WERI-Rb-1 (cell line): ENCODE measurements at regions not wholly inside any gene's neighbourhood (a gene's known extent, or its start where the extent isn't known, plus 50 kb on each side); places are given as distances from the start of the nearest gene placed in this dataset.

Experiments used
- DNase-seq: peaks from one replicate; pipeline ENCODE4 v3.0.0-alpha.2; 2020
- H3K27ac ChIP-seq: fragments of 250-450 bp; sonication (Bioruptor Pico); 2 replicates; pipeline ENCODE4 v1.5.1; 2020; ENCODE audit warnings: mild to moderate bottlenecking, moderate library complexity
- H3K27me3 ChIP-seq: fragments of 250-450 bp; sonication (Bioruptor Pico); 2 replicates; pipeline ENCODE4 v1.5.1; 2021; ENCODE audit warnings: mild to moderate bottlenecking, low read depth, moderate library complexity; ENCODE audit not compliant: insufficient read depth, severe bottlenecking
- H3K36me3 ChIP-seq: fragments of 250-450 bp; sonication (Bioruptor Pico); 2 replicates; pipeline ENCODE4 v1.5.1; 2020; ENCODE audit warnings: mild to moderate bottlenecking, moderate library complexity
- H3K4me3 ChIP-seq: 2 replicates; pipeline ENCODE4 v1.5.1; 2011; ENCODE audit warnings: low read depth, mild to moderate bottlenecking, control low read depth, low read length
- H3K9me3 ChIP-seq: fragments of 250-450 bp; sonication (Bioruptor Pico); 2 replicates; pipeline ENCODE4 v1.5.1; 2021; ENCODE audit warnings: mild to moderate bottlenecking, moderate library complexity; ENCODE audit not compliant: severe bottlenecking
- CTCF ChIP-seq: IDR thresholded peaks from 2 replicates; pipeline ENCODE4 v1.5.1; 2011; ENCODE audit warnings: low read depth, mild to moderate bottlenecking, control low read depth, inconsistent platforms, low read length

DNA sequence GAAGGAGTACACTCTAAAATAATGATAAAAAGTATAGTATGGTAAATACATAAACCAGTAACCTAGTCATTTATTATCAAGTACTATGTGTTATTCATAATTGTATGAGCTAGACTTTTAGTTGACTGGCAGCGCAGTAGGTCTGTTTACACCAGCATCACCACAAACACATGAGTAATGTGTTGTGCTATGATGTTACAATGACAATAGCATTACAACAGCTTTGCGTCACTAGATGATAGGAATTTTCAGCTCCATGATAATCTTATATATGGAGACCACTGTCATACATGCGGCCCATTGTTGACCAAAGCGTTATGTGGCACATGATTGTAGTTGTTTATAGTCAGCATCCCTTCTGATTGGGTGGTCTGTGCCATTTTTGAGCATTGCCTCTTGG is 138.9 kb upstream of the UBE2E1 start:
- Histone ChIP-seq H3K4me3 (no peak overlapping the region), H3K27ac (no peak overlapping the region), H3K27me3 (no peaks in the 10 kb centered on the region), H3K36me3 (no peaks in the 10 kb centered on the region), H3K9me3 (no peaks in the 10 kb centered on the region)
- no peak for DNase-seq
- TF ChIP-seq CTCF = no peak

GRCh38 chr3:23667536-23668429 is 138.0 kb upstream of the UBE2E1 start:
- H3K36me3 ChIP-seq = no peaks in the 10 kb centered on the region
- H3K9me3 ChIP-seq = no peaks in the 10 kb centered on the region
- H3K27ac ChIP-seq = no peak overlapping the region
- no peak overlapping the region for H3K4me3 ChIP-seq
- H3K27me3 ChIP-seq = no peaks in the 10 kb centered on the region
- no peak for DNase-seq
- no peak for TF ChIP-seq CTCF

DNA sequence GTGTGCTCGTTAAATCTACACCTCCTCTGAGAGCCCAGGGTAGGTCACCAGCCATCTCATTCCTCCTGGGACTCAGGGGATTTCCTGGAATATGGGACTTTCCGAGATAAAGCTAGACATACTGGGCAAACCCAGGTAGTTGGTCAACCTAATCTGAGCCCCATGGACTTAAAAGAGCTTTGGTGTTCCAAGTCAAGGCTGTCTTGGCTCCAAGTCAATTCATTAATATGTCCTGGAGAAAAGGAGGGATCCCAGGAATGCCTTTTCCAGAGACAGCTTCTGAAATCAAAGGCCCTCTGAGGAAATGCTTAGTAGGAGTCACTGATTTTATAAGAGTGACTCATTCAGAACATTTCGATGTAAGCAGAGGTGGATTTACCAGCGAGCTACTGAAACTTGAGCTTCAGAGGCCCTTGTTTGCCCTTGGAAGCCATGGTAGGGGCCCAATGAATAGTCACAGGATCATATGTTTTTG is 137.3 kb upstream of the UBE2E1 start:
- no peaks in the 10 kb centered on the region for H3K27me3 ChIP-seq
- H3K9me3 ChIP-seq = no peaks in the 10 kb centered on the region
- no peak overlapping the region for H3K4me3 ChIP-seq
- DNase-seq = no peak
- no peak overlapping the region for H3K27ac ChIP-seq
- no peaks in the 10 kb centered on the region for H3K36me3 ChIP-seq
- no peak for TF ChIP-seq CTCF

- DNase-seq = no peak
- Histone ChIP-seq H3K9me3 (no peaks in the 10 kb centered on the region), H3K36me3 (no peaks in the 10 kb centered on the region), H3K4me3 (no peak overlapping the region), H3K27ac (no peak overlapping the region), H3K27me3 (no peaks in the 10 kb centered on the region)
- TF ChIP-seq CTCF = no peak
These were observed 136.1 kb upstream of the UBE2E1 start for GRCh38 chr3:23669541-23670255.

DNA sequence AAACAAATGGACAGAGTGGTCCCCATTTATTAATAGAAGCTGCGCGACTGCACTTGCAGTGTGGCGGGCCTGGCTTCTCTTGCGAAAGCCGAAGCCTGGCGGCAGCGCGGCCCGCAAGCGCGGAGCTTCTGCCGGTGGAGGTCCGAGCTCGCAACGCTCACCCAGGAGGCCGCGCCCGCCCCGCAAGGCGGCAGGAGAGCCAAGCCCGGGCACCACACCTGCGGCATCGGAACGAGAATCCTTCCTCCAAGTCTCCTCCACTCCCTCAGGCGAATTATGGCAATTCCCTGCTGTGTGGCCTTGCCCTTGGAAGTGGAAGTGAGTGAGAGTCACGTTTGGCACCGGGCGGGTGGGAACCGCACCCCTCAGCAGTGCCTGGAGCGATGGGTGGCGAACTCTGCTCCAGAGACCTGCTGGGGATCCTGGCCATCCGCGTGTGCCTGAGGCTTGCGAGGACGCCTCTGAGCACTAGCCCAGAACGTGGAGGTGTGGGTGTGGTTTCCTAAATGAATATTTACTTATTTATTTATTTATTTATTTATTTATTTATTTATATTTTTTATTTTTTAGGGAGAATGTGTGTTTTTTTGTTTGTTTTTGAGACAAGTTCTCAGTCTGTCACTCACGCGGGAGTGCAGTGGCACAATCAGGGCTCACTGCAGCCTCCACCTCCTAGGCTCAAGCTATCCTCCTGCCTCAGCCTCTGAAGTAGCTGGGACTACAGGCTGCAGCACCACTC is 133.7 kb upstream of the UBE2E1 start:
- no peak overlapping the region for H3K4me3 ChIP-seq
- no peak overlapping the region for H3K27ac ChIP-seq
- no peaks in the 10 kb centered on the region for H3K27me3 ChIP-seq

More for the DNA sequence above, 133.7 kb upstream of the UBE2E1 start:
- TF ChIP-seq CTCF = no peak
- no peak for DNase-seq
- Histone ChIP-seq H3K36me3 (no peaks in the 10 kb centered on the region), H3K9me3 (no peaks in the 10 kb centered on the region)
